Ishikawa (cell line): ENCODE measurements at regions not wholly inside any gene's neighbourhood (a gene's known extent, or its start where the extent isn't known, plus 50 kb on each side); places are given as distances from the start of the nearest gene placed in this dataset.
A peak's percentile ranks its signal among the peaks of the same experiment; 100 is the strongest.

Experiments used
- CEBPB ChIP-seq: IDR thresholded peaks from 2 replicates; pipeline ENCODE4 v1.6.1; 2012
- CREB1 ChIP-seq: IDR thresholded peaks from 2 replicates; pipeline ENCODE4 v1.6.1; 2012; ENCODE audit warnings: low read depth
- EGR1 ChIP-seq: IDR thresholded peaks from 2 replicates; pipeline ENCODE4 v1.6.1; 2012
- EP300 ChIP-seq: IDR thresholded peaks from 2 replicates; pipeline ENCODE4 v1.6.1; 2012; ENCODE audit warnings: borderline replicate concordance
- FOXM1 ChIP-seq: IDR thresholded peaks from 2 replicates; pipeline ENCODE4 v1.6.1; 2012; ENCODE audit warnings: low read depth, borderline replicate concordance
- MAX ChIP-seq: IDR thresholded peaks from 2 replicates; pipeline ENCODE4 v1.6.1; 2012
- NFIC ChIP-seq: IDR thresholded peaks from 2 replicates; pipeline ENCODE4 v1.6.1; 2012
- RAD21 ChIP-seq: IDR thresholded peaks from 2 replicates; pipeline ENCODE4 v1.6.1; 2012; ENCODE audit warnings: low read depth
- REST ChIP-seq: IDR thresholded peaks from 2 replicates; pipeline ENCODE4 v1.6.1; 2012; ENCODE audit warnings: low read depth, mild to moderate bottlenecking
- TAF1 ChIP-seq: IDR thresholded peaks from 2 replicates; pipeline ENCODE4 v1.6.1; 2012; ENCODE audit warnings: low read depth, mild to moderate bottlenecking
- TCF12 ChIP-seq: IDR thresholded peaks from 2 replicates; pipeline ENCODE4 v1.6.1; 2012; ENCODE audit warnings: low read depth
- TEAD4 ChIP-seq: IDR thresholded peaks from 2 replicates; pipeline ENCODE4 v1.6.1; 2012
- USF1 ChIP-seq: IDR thresholded peaks from 2 replicates; pipeline ENCODE4 v1.6.1; 2012
- YY1 ChIP-seq: IDR thresholded peaks from 2 replicates; pipeline ENCODE4 v1.6.1; 2012; ENCODE audit warnings: low read depth
- ZBTB7A ChIP-seq: IDR thresholded peaks from 2 replicates; pipeline ENCODE4 v1.6.1; 2012; ENCODE audit warnings: low read depth

- TF ChIP-seq EGR1 = no peak
These were observed 585.0 kb downstream of the KIF4B start for GRCh38 chr5:155598552-155598951.

- no peak for TF ChIP-seq CEBPB
- TF ChIP-seq REST = no peak
- TF ChIP-seq TAF1 = no peak
- no peak for TF ChIP-seq EGR1
- no peak for TF ChIP-seq ZBTB7A
- no peak for TF ChIP-seq YY1
- TF ChIP-seq MAX = no peak
- no peak for TF ChIP-seq EP300
- no peak for TF ChIP-seq NFIC
- no peak for TF ChIP-seq RAD21
- TF ChIP-seq TEAD4 = no peak
- no peak for TF ChIP-seq USF1
- no peak for TF ChIP-seq FOXM1
- TF ChIP-seq CREB1 = no peak
These were observed 592.4 kb downstream of the KIF4B start for GRCh38 chr5:155605920-155606319.

GRCh38 chr5:155616779-155617392, 603.3 kb downstream of the KIF4B start:
- TF ChIP-seq ZBTB7A = no peak
- TF ChIP-seq RAD21 = peak; percentile 72

GRCh38 chr5:155619688-155620087, 606.1 kb downstream of the KIF4B start:
- TF ChIP-seq FOXM1 (no peak), YY1 (no peak), RAD21 (no peak), CEBPB (no peak), NFIC (no peak), USF1 (no peak), CREB1 (no peak), TCF12 (no peak), EP300 (no peak), MAX (no peak), REST (no peak), ZBTB7A (no peak), TAF1 (no peak), TEAD4 (no peak), EGR1 (no peak)

- TF ChIP-seq USF1 (no peak), TAF1 (no peak), REST (no peak), MAX (no peak), RAD21 (no peak)
These were observed 607.4 kb downstream of the KIF4B start for GRCh38 chr5:155620821-155621410.
